Upper lobe of left lung (tissue), 6 donors: ENCODE measurements at regions not wholly inside any gene's neighbourhood (a gene's known extent, or its start where the extent isn't known, plus 50 kb on each side); places are given as distances from the start of the nearest gene placed in this dataset.

ENCODE experiments used
- ATAC-seq, 2 donors: fragments of 200-7000 bp; cut with Tn5 transposase; one replicate each; pipeline ENCODE4 v1.9.1; 2022; ENCODE audit warnings: mild to moderate bottlenecking in 2 of 2, moderate library complexity in 2 of 2; ENCODE audit not compliant: low FRiP score in 2 of 2
- DNase-seq, 2 donors: peaks; one replicate each; pipeline ENCODE4 v3.0.0-alpha.2; 2019 to 2020
- H3K27ac ChIP-seq, 4 donors: fragments of 200-600 bp; sonication (generic); one replicate each; pipeline ENCODE4 v1.5.1; 2016 to 2019
- H3K27me3 ChIP-seq, 4 donors: fragments of 200-600 bp; sonication (generic); one replicate each; pipeline ENCODE4 v1.5.1; 2017 to 2019
- H3K36me3 ChIP-seq, 4 donors: fragments of 200-600 bp; sonication (generic); one replicate each; pipeline ENCODE4 v1.5.1; 2016 to 2019
- H3K4me1 ChIP-seq, 4 donors: fragments of 200-600 bp; sonication (generic); one replicate each; pipeline ENCODE4 v1.5.1; 2018 to 2019
- H3K4me3 ChIP-seq, 4 donors: fragments of 200-600 bp; sonication (generic); one replicate each; pipeline ENCODE4 v1.5.1; 2017 to 2019; ENCODE audit warnings: mild to moderate bottlenecking in 2 of 4, moderate library complexity in 1 of 4
- H3K9me3 ChIP-seq, 4 donors: fragments of 200-600 bp; sonication (generic); one replicate each; pipeline ENCODE4 v1.5.1; 2018 to 2019
- EP300 ChIP-seq, 4 donors: sonication (generic); formaldehyde crosslinking; IDR thresholded peaks; one replicate each; pipeline ENCODE4 v1.5.1; 2017; ENCODE audit warnings: antibody characterized with exemption in 4 of 4, control low read depth in 2 of 4
- POLR2A ChIP-seq, 4 donors: fragments of 450-650 bp; IDR thresholded peaks; one replicate each; pipeline ENCODE4 v1.5.1; 2016 to 2017; ENCODE audit warnings: antibody characterized with exemption in 4 of 4, mild to moderate bottlenecking in 2 of 4
- POLR2AphosphoS5 ChIP-seq, 2 donors: sonication (generic); formaldehyde crosslinking; IDR thresholded peaks; one replicate each; pipeline ENCODE4 v1.5.1; 2017; ENCODE audit warnings: antibody characterized with exemption in 2 of 2
- WGBS, 2 donors: methylation state at CpG; one replicate each; pipeline ENCODE4 v1.1.5; 2017 to 2018; 5-methylcytosine and 5-hydroxymethylcytosine counted together
- TF ChIP-seq, protein P1 (sequence below), 6 experiments: fragments of 450-650 bp in 4 of 6; fragments of 200-600 bp in 2 of 6; sonication (generic) in 2 of 6; IDR thresholded peaks; one replicate each; pipeline ENCODE4 v1.5.1; 2016 to 2019; ENCODE audit warnings: antibody characterized with exemption in 6 of 6
- donor health status: DM: no; HTN: no; CAD: no; lungs with moderate emphysema.
- donor health status: DM: no; HTN: yes; CAD: no; lungs with severe emphysema.

DNA sequence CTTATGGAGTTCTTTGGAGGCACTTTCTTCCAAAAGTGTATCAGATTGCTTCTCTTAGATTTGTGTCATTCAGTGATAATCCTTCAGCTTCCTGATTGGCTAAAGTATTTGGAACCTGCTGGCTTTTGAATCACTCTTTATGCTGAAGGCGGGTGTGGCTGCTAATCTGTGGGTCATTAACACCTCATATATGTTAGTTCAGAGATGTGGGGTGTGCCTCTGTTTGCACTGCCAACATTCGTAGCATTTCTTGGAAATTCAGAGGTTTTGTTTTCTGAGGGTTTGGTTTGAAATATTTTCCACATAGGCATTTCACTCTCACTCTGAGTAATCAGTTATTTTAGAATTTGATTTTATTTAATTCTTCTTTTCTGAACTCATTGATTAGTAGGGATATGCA is 1604.4 kb upstream of the ACVR2A start:
- H3K27ac ChIP-seq, result no peak overlapping the region
- H3K27me3 ChIP-seq, result no peaks in the 10 kb centered on the region
- no peak overlapping the region for H3K4me3 ChIP-seq
- TF ChIP-seq POLR2AphosphoS5 (IDR thresholded peaks at IDR 0.05) (no peak), POLR2A (IDR thresholded peaks at IDR 0.05) (no peak), EP300 (IDR thresholded peaks at IDR 0.05) (no peak)
- TF ChIP-seq, protein P1, sequence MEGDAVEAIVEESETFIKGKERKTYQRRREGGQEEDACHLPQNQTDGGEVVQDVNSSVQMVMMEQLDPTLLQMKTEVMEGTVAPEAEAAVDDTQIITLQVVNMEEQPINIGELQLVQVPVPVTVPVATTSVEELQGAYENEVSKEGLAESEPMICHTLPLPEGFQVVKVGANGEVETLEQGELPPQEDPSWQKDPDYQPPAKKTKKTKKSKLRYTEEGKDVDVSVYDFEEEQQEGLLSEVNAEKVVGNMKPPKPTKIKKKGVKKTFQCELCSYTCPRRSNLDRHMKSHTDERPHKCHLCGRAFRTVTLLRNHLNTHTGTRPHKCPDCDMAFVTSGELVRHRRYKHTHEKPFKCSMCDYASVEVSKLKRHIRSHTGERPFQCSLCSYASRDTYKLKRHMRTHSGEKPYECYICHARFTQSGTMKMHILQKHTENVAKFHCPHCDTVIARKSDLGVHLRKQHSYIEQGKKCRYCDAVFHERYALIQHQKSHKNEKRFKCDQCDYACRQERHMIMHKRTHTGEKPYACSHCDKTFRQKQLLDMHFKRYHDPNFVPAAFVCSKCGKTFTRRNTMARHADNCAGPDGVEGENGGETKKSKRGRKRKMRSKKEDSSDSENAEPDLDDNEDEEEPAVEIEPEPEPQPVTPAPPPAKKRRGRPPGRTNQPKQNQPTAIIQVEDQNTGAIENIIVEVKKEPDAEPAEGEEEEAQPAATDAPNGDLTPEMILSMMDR (IDR thresholded peaks at IDR 0.05), result no peak
- no peak for DNase-seq
- no peak for ATAC-seq
- no peaks in the 10 kb centered on the region for H3K9me3 ChIP-seq
- no peaks in the 10 kb centered on the region for H3K4me1 ChIP-seq
- H3K36me3 ChIP-seq, result no peaks in the 10 kb centered on the region
- 69 to 75% methylated on average over 2 of the region's 2 CpGs for WGBS, 2 donors

DNA sequence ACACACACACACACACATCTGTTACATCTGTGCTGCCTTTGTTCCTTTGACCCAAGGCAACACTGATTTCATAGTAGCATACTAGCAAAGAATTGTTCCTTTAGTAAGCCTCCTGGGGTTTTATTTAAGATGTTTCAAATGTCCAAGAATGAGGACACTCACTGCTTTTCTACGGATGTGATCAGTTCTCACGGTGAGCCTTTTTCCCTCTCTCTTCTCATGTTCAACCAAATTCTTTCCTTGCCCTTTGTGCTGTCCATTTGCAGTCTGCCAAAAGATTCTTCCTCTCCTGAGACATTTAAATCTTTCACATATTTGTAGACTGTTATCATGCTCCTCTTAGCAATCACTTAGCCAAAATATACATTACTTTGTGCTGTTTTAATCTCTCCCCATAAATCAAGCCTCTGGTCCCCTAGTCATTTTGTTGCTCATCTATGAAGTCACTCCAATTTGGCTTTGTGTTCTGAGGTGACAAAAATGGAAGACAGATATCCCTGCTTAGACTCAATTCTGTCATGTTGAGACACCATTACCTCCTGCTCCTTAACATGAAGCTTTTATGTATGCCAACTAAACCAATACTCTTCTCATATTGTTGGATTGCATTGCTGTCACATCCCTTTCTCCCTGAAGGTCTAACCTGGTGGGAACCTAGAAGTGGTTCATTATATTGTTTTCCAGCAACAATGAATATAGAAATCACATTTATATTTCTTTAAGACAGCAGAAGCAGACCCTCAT is 1605.3 kb upstream of the ACVR2A start:
- TF ChIP-seq POLR2A (IDR thresholded peaks at IDR 0.05) (no peak), EP300 (IDR thresholded peaks at IDR 0.05) (no peak)
- 74 to 85% methylated on average over 2 of the region's 2 CpGs for WGBS, 2 donors

DNA sequence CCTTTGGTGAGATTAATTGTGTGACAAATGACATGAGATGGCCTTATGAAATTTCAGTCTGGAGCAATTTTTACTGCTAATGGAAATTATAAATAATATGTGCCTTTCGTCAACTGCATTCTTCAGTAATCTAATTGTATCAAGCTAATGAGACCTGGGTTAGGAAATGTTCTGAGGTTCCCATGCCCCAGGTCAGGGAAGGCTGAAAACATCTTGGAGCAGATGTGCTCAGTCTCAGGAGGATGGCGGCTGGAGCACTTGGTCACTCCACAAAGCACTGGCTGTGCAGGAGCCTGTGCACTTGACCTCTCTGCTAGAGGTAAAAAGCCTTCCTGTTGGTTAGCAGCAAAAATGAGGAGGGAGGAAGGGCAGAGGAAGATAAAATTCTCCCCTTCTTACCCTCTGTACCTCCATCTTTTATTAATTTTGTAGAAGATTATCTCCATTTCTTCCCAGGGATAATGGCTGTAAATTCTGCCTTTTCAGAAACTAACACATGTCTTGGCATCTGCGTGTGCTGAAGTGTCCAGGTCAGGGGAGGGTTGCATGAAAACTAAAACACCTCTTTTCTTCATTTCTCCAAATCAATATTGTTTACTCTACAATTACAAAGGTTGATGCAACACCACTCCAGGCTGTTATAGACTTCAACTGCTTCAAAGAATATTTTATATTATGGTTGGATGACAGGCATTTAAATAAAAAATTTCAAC is 1606.4 kb upstream of the ACVR2A start:
- Histone ChIP-seq H3K27ac (no peak overlapping the region), H3K4me3 (no peak overlapping the region), H3K36me3 (no peaks in the 10 kb centered on the region), H3K27me3 (no peaks in the 10 kb centered on the region), H3K9me3 (no peaks in the 10 kb centered on the region), H3K4me1 (no peaks in the 10 kb centered on the region)
- ATAC-seq (no peak), DNase-seq (no peak)
- WGBS, 2 donors, result 85 to 86% methylated on average over 3 of the region's 3 CpGs
- no peak for TF ChIP-seq POLR2A (IDR thresholded peaks at IDR 0.05)
- TF ChIP-seq POLR2AphosphoS5 (IDR thresholded peaks at IDR 0.05), result no peak
- TF ChIP-seq, protein P1 (IDR thresholded peaks at IDR 0.05), result no peak
- no peak for TF ChIP-seq EP300 (IDR thresholded peaks at IDR 0.05)

More for the DNA sequence above, 1605.3 kb upstream of the ACVR2A start:
- H3K4me3 ChIP-seq, result no peak overlapping the region
- DNase-seq (no peak), ATAC-seq (peak in 1 of 2 donors; percentile 64)
- H3K27ac ChIP-seq, result no peak overlapping the region
- H3K27me3 ChIP-seq, result no peaks in the 10 kb centered on the region
- no peaks in the 10 kb centered on the region for H3K36me3 ChIP-seq
- H3K4me1 ChIP-seq, result no peaks in the 10 kb centered on the region
- H3K9me3 ChIP-seq, result no peaks in the 10 kb centered on the region

DNA sequence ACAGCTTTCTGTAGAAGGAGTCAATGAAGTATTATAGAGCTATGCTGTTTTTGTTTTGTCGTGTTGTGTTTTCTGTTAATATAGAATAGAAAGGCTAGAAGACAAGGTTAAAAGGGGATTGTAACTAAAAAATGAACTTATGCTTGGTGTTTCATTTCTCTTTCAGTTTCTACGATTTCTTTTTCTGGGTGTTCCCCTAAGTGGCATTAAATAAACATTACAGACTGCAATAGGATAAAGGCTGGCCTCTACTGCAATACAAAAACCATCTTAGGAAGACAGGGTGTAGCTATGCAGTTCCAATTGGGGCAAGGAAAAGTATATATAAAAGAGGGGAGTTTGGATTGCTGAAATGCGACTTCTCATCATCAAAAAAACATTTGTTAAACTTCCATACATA is 1609.7 kb upstream of the ACVR2A start:
- no peaks in the 10 kb centered on the region for H3K36me3 ChIP-seq
- no peak for TF ChIP-seq POLR2A (IDR thresholded peaks at IDR 0.05)
- no peak for TF ChIP-seq POLR2AphosphoS5 (IDR thresholded peaks at IDR 0.05)
- TF ChIP-seq EP300 (IDR thresholded peaks at IDR 0.05), result no peak
- TF ChIP-seq, protein P1 (IDR thresholded peaks at IDR 0.05), result no peak
- ATAC-seq (no peak), DNase-seq (no peak)
- H3K4me3 ChIP-seq, result no peak overlapping the region
- no peaks in the 10 kb centered on the region for H3K27me3 ChIP-seq
- H3K27ac ChIP-seq, result no peak overlapping the region
- no peaks in the 10 kb centered on the region for H3K9me3 ChIP-seq
- no peaks in the 10 kb centered on the region for H3K4me1 ChIP-seq
- WGBS, 2 donors, result 66 to 74% methylated on average over 3 of the region's 3 CpGs

DNA sequence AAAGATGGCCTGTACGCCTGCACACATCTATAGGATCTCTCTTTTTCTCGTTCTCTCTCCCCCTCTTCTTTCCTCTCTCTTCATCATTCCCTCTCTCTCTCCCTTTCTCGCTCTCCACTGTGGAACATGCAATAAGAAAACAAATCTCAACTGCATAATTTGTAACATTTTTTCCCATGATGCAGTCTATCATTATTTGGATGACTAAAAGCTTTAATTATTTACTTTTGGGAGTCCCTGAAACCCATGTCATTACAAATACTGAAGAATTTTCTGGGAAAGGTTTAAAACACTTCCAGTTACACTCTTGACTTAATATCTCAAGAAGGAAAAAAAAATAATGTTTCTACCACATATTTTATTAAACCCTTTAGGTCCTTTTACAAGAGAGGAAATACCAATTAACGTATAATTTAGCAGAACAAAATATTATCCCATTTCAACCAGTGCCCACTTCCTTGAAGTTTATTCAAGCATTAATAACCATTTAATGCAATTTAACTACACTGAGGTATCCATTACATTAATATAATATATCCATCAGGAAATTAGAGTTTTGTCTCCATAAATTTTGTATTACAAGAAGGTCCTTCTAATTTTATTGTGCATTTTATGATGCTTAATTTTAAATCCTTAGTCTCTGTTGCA is 1615.2 kb upstream of the ACVR2A start:
- Histone ChIP-seq H3K4me3 (no peak overlapping the region), H3K36me3 (no peaks in the 10 kb centered on the region), H3K9me3 (no peaks in the 10 kb centered on the region), H3K27me3 (no peaks in the 10 kb centered on the region), H3K27ac (no peak overlapping the region), H3K4me1 (no peaks in the 10 kb centered on the region)
- TF ChIP-seq POLR2AphosphoS5 (IDR thresholded peaks at IDR 0.05) (no peak), POLR2A (IDR thresholded peaks at IDR 0.05) (no peak), EP300 (IDR thresholded peaks at IDR 0.05) (no peak)
- TF ChIP-seq, protein P1 (IDR thresholded peaks at IDR 0.05), result no peak
- DNase-seq (no peak), ATAC-seq (no peak)
- 76 to 85% methylated on average over 4 of the region's 4 CpGs for WGBS, 2 donors
